ENCODE measurements at regions not wholly inside any gene's neighbourhood (a gene's known extent, or its start where the extent isn't known, plus 50 kb on each side); places are given as distances from the start of the nearest gene placed in this dataset.

GRCh38 chr1:199163267-199163666 lies 524.4 kb downstream of the PTPRC start:
- no peak for DNase-seq (ENCODE audit: low read depth)

DNA sequence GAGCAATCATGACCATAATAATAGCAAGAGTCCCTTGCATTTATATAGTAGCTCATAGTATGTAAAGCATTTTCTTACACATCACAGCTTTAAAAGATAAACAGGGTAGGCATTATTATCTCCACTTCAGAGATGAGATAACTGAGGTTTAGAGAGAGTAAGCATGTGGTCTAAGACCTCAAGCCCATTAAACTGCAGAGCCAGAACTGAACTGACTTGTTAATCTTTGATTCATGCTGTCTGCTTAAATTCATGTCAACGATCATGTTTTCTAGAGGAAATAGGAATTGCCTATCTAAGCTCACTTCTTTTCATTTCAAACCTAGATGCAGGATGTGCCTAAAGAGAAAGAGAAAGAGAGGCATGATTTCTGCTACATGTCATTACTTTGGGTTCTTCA lies 524.8 kb downstream of the PTPRC start:
- no peak for DNase-seq (ENCODE audit: low read depth)

GRCh38 chr1:199167460-199167859 lies 528.6 kb downstream of the PTPRC start:
- DNase-seq (ENCODE audit: low read depth): no peak

- no peak for DNase-seq (ENCODE audit: low read depth)
These were observed 530.2 kb downstream of the PTPRC start for GRCh38 chr1:199168888-199169585.

DNA sequence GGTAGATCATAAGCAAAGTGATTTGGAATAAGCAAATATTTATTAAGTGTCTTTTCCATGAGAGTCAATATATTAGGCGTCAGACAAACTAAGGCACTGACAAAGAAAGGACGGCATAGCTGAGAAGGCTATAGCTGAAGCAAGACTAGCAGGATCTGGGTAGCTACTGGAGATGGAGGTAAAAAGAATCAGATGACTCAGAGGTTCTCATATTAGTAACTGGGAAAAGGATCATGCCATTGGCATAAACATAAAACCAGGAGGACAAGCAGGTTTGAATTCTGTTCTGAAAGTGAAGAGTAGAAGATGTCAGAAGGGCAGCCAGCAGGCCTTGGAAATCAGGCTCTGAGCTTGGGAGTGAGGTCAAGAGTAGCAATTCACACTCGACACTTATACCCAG lies 531.9 kb downstream of the PTPRC start:
- no peak for DNase-seq (ENCODE audit: low read depth)

GRCh38 chr1:199172171-199173124 lies 533.6 kb downstream of the PTPRC start:
- DNase-seq (ENCODE audit: low read depth): no peak

- no peak for DNase-seq (ENCODE audit: low read depth)
These were observed 534.5 kb downstream of the PTPRC start for GRCh38 chr1:199173356-199173755.

DNA sequence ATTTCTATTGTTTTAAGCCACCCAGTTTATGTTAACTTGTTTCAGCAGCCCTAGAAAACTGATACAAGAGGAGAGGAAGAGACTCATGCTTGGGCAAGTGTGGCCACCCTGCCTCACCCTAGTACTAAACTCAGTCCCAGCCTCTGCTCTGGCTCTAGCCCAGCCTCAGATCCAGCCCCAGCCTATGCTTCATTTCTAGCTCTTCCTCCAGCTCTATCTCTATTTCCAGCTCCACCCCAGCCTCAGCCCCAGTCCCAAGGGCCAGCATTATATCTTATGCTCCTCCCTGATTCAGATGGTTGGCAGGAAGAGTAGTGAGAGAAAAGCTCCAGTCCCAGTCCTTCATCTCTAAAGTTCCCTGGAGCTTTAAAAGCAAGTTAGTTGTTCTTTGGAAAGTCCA lies 535.5 kb downstream of the PTPRC start:
- DNase-seq (ENCODE audit: low read depth): no peak

GRCh38 chr1:199176713-199177112 lies 537.9 kb downstream of the PTPRC start:
- no peak for DNase-seq (ENCODE audit: low read depth)

GRCh38 chr1:199177241-199177640 lies 538.4 kb downstream of the PTPRC start:
- no peak for DNase-seq (ENCODE audit: low read depth)

- no peak for DNase-seq (ENCODE audit: low read depth)
These were observed 539.8 kb downstream of the PTPRC start for GRCh38 chr1:199178646-199179045.

- DNase-seq (ENCODE audit: low read depth): no peak
These were observed 543.5 kb downstream of the PTPRC start for GRCh38 chr1:199182186-199182843.

- no peak for DNase-seq (ENCODE audit: low read depth)
These were observed 545.3 kb downstream of the PTPRC start for GRCh38 chr1:199184180-199184579.

- DNase-seq (ENCODE audit: low read depth): no peak
These were observed 556.0 kb downstream of the PTPRC start for GRCh38 chr1:199194862-199195261.

GRCh38 chr1:199197695-199198094 lies 558.9 kb downstream of the PTPRC start:
- no peak for DNase-seq (ENCODE audit: low read depth)

- DNase-seq (ENCODE audit: low read depth): no peak
These were observed 563.5 kb downstream of the PTPRC start for GRCh38 chr1:199202331-199202730.

DNA sequence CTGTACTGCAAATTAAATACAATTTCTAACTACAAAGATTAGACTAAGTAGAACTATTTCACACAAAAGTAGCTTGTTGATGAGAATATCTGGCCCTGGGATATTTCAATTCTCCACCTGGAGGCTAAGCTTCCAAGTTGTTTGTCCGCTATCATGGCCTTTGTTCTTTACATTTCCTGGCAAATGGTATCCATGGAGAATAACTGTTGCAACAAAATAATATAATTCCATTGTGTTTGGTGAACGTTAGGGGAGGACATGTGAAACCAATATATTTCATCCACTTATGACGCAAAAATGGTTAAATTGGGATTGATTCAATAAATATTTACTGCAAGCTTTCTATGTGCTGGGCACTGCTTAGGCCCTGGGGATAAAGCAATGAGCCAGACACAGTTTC lies 565.4 kb downstream of the PTPRC start:
- no peak for DNase-seq (ENCODE audit: low read depth)

- DNase-seq (ENCODE audit: low read depth): no peak
These were observed 567.1 kb downstream of the PTPRC start for GRCh38 chr1:199205740-199206441.

DNA sequence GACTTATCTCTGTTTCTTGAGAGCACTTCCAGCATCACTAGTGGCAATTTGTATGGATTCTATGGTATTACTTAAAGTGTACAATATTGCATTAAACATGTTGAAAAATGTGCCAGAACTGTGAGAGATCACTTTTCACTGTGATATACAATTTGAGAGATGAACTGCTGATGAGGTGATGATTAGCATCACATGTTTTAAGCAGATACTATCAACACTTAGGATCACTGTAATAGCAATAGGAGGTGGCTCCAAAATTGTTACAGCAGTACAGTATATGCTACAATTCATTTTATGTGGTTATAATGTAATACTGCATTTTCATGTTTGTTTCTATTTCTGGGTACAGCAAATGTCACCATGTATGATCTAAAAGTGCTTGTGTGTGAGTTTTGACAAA lies 570.0 kb downstream of the PTPRC start:
- no peak for DNase-seq (ENCODE audit: low read depth)

DNA sequence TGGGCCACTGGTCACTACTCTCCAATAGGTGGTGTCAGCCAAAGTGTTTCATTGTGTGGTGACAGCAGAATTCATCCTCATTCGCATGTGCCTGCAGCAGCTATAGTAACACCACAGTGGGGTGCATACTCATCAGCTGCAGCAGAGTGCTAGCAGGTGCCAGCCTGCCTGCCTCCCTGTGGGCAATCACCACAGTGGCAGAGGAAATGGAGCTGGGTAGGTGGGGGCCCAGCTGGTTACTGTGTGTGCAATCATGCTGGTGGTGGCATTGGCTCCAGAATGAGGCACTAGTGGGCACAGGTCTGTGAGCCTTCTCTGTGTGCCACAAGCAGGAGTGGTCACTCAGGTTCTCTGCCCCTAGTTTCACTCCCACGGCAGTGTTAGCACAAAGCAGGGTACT lies 579.2 kb downstream of the PTPRC start:
- no peak for DNase-seq (ENCODE audit: low read depth)

- no peak for DNase-seq (ENCODE audit: low read depth)
These were observed 579.7 kb downstream of the PTPRC start for GRCh38 chr1:199218533-199218932.

- DNase-seq (ENCODE audit: low read depth): no peak
These were observed 581.2 kb downstream of the PTPRC start for GRCh38 chr1:199220031-199220430.
